ENCODE measurements at regions not wholly inside any gene's neighbourhood (a gene's known extent, or its start where the extent isn't known, plus 50 kb on each side); places are given as distances from the start of the nearest gene placed in this dataset.
"Not testable (repeated sequence)": the region's sequence is repeated elsewhere in the genome, so short reads cannot be mapped to it uniquely, and the experiment has no call there.

DNA sequence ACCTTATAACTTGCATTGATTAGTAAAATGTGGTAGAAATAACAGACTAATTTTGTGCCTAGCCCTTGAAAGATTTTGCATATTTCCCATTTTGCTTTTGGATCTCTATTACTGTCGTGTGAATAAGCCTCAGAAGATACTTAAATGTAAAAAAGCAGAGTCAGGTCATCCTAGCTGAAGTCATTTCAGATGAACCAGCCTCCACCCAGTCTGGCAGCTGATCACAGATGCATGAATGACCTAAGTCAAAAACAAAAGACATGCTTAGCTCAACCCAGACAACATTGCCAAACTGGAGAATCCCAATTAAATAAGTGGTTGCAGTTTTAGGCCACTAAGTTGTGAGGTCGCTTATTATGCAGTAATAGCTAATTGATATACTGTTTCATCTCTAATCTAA lies 349.9 kb downstream of the C12orf50 start:
- DNase-seq (ENCODE audit: low read depth, low spot score): no peak

DNA sequence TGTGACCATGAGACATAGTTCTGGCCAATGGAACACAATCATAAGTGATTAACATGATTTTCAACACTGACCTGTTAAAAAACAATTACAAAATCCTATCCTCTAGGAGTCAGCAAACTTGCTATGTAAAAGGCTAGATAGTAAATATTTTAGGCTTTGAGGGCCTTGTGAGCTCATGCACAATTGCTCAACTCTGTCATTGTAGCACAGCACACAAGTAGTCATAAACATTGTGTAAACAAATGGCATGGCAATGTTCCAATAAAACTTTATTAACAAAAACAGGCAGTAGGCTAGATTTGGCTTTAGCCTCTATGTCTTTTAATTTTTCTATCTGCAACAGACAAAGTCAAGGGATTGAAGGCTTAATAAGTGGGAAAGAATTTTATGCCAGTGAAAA lies 350.7 kb downstream of the C12orf50 start:
- no peak for DNase-seq (ENCODE audit: low read depth, low spot score)

DNA sequence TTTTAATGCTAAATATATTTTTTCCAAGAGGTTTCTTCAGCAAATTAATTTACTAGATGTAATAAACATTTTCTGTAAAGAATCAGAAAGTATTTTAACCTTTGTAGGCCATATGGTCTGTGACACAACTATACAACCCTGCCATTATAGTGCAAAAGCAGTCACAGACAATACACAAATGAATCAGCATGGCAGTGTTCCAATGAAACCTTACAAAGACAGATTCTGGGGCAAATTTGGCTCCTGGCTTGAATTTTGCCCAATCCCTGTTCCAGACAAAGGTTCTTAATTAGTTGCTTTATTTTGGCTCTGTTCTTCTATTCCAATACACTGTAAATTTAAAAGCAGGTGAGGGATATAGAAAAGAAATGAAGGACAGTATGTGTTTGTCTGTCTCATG lies 352.5 kb downstream of the C12orf50 start:
- DNase-seq (ENCODE audit: low read depth, low spot score): no peak

DNA sequence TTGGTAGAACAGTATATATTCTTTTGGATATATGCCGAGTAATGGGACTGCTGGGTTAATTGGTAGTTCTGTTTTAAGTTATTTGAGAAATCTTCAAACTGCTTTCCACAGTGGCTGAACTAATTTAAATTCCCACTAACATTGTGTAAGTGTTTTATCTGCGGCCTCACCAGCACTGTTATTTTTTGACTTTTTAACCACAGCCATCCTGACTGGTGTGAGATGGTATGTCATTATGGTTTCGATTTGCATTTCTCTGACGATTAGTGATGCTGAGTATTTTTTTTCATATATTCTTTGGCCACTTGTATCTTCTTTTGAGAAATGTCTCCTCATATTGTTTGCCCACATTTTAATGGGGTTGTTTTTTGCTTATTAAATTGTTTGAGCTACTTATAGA lies 357.4 kb downstream of the C12orf50 start:
- DNase-seq (ENCODE audit: low read depth, low spot score): no peak

DNA sequence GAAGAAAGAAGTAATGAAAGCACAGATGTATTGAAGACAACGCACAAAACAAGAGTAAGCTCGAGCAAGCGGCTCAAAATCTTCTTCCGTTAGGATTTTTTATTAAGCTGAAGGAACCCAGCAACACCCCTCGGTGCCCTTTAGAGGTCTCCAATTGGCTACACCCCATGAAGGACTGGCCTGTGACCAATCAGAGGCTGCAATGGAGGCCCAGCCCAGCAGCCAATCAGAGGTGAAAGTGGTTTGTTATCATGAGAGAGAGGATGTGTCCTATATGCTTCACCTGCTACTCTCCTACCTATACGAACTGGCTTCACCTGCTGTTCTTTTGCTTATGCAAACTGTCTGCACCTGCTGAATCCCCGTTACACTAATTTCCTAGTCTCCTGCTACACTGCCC lies 358.8 kb downstream of the C12orf50 start:
- no peak for DNase-seq (ENCODE audit: low read depth, low spot score)

DNA sequence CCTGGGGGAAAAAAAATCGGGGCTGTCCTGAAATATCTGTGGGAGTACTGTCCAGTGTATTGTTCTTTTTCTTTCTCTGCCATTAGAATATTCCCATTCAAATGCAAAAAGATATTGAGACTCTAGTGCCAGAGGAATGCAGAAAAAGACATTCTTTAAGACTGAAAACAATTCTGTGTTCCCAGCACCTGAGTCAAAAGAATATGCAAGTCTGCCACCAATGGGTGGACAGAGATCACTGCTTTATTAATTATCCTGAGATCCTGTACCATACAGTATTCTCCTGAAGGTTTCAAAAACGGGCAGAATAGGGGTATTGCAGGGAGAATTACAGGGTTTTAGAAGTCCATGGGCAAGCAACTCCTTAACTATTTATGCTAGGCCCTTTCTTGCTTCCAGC lies 361.8 kb downstream of the C12orf50 start:
- DNase-seq (ENCODE audit: low read depth, low spot score): no peak

DNA sequence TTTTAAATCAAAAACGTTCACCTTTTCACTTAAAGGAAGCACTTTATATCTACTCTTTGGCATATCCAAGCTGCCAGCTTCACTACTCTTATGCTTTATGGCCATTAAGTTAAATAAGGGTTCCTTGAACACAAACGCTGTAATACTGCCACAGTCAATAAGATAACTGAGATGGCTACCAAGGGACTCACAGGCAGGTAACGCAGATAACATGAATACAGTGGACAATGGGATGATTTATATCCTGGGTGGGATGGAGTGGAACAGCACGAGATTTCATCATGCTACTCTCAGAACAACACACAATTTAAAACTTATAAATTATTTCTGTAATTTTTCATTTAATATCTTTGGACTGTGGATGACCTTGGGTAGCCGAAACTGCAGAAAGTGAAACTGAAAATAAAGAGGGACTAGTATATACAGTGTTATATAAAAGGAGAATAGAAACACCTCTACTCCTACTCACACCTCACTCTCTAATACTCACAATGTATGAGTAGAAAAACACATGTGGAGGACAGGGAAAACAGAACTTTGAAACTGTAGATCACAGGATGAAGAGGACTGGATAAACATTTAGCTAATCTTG lies 367.3 kb downstream of the C12orf50 start:
- no peak for DNase-seq (ENCODE audit: low read depth, low spot score)

DNA sequence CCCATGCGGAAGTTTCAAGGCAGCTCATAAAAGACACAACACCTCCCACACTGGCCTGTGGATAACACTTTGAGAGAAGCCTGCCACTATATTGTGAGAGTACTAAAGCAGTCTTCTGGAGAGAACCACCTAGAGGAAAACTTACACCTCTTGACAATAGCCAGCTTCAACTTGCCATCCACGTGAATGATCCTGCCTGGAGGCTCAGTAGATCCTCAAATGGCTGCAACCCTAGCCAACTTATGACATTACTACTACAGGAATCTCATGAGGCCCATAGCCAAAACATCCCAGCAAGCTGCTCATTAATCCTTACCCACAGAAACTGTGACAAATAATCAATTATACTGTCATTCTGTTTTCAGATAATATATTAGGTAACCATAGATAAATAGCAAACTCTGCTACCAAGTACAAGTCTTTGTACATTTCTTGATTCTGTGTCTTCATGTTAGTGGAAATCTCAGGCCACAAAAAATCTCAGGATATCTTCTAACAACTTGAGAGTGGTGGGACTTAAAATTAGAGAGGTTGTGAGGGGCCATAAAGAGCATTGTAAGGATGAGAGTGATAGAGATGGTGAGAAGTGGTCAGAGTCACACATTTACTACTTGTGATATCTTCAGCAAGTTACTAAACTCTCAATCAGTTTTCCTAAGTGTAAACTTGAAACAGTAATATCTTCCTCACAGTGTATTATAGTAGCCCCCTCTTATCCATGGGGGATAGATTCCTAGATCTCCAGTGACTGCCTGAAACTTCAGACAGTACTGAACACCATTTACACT lies 368.0 kb downstream of the C12orf50 start:
- no peak for DNase-seq (ENCODE audit: low read depth, low spot score)

DNA sequence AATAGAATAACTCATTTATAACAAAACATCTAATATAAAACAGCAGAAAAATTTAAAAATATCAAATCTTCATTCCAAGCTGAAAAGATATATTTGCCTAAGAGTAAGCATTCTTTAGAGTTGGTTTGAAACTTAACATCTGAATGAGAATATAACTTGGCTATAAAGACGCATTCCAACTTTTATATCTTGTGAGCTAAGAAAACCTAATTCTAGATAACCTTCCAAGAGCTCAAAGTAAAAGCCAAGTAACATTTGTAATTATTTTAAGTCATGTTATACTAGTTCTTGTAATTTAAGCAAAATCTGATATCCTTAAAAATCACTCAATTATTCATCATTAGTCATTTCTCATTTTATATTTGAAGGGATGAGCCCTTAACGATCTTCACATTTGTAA lies 368.9 kb downstream of the C12orf50 start:
- no peak for DNase-seq (ENCODE audit: low read depth, low spot score)

DNA sequence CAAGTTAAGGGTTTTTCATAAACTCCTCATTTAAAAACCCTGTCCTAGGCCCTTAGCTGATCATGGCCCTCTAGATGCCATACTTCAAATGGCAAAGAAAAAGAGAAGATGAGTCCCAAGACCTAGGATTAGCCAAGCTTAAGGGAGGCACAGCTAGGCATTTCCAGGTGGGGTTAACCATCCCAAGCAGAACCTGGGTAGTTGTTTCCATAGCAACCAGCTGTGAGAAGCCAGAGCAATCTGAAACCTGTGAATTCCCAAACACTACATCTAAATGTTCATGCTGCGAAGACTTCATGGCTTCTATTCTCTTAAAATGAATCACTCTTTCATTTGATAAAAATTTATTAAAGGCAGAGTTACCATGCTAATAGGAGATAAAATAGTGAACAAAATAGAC lies 372.9 kb downstream of the C12orf50 start:
- DNase-seq (ENCODE audit: low read depth, low spot score): no peak

DNA sequence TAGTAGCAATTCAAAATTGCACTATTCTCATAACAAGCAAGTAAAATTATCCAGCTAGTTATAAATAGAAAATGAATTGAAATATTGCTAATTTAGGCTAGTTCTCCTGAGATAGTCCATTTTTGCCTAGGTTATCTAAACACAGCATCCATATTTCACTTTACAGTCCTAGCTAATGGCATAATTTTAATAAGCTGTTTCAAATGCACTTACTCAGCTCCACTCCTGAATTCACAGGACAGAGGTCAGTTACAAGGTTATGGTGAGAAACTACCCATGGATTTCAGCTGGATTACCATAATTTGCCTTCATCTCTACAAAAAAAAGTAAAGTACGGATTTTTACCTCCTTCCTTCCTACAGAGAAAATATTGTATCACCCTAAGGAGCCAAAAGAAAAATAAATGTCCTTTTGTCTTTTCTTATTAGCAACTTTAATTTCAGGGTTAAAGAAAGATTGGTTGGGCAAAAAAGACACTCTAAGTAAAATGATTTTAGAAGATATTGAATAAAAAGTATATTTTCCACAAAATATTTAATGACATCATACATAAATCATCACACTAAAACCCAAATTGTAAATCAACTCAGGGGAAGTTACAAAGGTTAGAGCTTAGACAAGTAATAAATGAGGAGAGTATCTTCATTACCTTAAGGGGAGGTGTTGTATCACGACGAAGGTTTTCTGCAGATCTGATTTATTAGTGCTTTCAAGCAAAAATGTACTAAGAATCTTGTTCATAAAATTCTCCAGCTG lies 377.4 kb downstream of the C12orf50 start:
- no peak for DNase-seq (ENCODE audit: low read depth, low spot score)

DNA sequence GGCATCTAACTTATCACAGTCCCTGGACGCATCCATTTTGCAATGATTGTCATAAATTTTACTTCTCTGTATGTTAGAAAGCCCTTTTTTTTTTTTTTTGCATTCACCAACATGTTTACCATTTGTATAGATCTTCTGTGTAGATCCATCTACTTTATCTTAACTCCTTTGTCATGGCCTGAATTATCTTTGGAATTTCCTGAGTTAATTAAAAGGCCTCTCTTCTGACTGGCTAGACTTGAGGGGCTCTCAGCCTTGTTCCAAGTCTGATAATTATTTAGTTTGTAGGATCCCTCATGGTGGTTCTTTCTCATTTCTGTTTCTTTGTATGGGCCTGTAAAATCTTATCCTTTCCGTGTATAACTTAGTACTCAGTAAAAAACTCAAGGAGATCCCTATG lies 387.0 kb downstream of the C12orf50 start:
- no peak for DNase-seq (ENCODE audit: low read depth, low spot score)

DNA sequence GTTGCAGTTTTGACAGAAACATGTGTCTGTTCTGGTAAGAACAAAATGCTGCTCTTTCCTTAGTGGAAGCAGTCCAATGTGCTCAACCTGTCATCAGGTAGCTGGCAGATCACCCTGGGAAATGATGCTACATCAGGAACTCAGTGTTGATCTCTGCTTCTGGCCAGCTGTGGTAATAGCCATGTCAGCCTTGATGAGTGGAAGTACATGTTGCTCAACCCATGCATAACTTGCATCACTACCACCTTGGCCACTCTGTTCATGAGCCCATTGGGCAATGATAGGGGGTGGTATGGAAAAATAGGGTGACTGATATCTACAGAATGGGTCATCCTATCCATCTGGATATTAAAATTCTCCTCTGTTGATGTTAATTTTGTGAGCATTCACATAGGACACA lies 411.0 kb downstream of the C12orf50 start:
- no peak for DNase-seq (ENCODE audit: low read depth, low spot score)

DNA sequence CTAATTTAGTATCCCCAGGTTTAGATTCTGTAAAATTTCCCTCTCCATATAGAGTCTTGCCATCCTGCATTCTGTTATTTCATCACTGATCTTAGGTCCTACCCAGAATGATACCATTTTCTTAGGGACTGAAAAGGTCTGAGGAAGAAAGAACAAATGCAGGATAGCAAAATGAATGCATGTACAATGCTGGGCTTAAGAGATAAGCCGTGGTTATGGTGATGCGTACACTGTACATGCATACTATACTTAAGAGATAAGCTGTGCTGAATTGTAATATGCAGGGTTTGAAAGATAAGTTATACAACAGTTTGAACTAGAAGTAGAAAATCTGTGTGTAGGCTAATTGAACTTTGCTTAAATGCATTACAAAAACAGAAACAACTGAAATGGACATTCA lies 416.2 kb downstream of the C12orf50 start:
- DNase-seq (ENCODE audit: low read depth, low spot score): no peak

DNA sequence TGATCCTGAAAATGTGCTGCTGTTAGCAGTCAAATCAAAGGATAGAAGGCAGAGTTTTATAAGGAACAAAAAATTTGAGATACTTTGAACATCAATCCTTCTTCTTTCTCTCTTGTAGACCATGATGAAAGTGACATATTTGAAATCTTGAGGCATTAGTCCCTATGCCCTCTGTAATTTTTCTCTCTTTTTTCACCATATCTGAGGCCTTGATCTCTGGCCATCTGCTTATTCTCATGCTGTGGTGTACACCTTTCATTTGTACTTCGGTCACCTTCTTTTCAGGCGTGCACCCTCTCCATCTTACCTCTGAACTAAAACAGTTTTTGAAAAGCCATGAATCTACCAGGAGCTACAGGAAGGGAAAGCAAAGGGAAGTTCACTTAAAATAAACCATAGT lies 420.9 kb downstream of the C12orf50 start:
- no peak for DNase-seq (ENCODE audit: low read depth, low spot score)

DNA sequence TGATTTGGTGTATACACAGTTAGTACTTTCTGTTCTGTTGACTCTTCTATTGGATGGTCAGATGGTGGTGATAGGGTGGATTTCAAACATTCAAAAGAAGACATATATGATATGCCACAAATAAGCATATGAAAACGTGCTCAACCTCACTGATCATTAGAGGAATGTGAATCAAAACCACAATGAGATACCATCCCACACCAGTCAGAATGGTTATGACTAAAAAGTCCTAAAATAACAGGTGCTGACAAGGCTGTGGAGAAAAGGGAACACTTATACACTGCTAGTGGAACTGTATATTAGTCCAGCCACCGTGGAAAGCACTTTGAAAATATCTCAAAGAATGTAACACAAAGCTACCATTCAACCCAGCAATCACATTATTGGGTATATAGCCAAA lies 425.5 kb downstream of the C12orf50 start:
- DNase-seq (ENCODE audit: low read depth, low spot score): no peak

DNA sequence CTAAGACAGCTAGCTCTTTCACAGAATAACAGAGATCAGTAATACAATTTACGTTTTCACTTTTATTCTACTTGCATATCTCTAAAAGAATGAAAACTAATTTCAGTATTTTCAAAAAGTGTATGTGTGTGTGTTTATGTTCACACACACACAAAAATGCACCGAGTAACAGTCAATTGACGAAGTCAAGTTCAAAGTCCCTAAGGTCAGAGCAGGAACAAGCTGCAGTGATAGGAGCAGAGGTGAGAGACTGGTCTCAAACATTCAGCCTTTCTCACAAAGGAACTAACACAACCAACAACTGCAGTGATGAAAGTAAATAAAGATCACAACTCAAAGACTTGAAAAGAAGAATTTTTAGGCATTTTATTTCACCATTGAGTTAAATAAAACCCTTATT lies 429.7 kb downstream of the C12orf50 start:
- no peak for DNase-seq (ENCODE audit: low read depth, low spot score)

DNA sequence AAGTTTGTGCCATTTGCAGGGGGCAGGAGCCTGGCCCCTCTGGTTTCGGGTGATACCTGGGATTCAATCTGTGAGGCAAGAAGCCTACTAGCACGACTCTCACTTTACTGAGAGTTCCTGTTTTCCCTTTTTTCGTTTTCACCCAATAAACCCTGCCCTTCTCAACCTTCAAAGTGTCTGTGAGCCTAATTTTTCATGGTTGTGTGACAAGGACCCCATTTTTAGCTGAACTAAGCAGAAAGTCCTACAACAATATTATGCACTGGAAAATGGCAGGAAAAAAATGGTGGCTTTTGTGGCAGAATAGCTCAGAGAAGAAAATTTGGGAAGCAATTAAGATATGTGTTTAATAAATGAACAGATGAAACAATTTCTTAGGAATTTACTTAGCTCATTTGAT lies 432.1 kb downstream of the C12orf50 start:
- no peak for DNase-seq (ENCODE audit: low read depth, low spot score)

DNA sequence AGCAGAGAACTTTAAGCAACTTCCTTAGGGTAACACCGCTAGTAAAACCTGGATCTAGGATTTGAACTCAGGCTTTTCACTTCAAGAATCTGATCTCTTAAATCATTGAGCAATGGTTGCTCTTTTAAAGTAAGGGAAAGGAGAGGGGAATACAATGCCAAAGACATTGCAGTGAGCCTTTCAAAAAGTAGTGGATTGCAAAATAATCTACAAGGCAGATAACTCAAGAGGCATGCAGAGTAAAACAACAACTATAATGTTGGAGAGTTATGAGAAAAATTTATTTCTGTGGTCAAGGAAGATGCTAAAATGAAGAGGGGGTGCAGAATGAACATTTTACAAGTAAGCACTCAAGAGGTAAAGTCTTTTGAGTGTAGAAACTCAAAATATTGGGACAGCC lies 432.6 kb downstream of the C12orf50 start:
- DNase-seq (ENCODE audit: low read depth, low spot score): no peak

DNA sequence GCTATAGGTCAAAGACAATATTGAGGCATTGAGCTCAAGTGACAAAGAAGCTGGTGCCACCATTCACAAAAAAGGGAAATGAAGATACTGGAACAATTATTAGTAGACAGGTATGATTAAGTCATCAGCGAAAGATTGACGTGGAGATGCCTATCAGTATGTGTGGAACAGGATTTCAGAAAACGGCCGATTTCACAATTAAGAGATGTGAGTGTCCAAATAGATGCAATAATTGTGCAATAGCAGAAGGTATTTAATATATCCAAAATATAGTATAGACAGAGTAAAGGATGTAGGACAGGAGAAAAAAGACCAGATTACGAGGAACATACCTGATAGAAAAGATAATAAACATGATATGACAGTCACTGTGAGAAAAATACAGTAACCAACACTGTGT lies 433.1 kb downstream of the C12orf50 start:
- DNase-seq (ENCODE audit: low read depth, low spot score): no peak

DNA sequence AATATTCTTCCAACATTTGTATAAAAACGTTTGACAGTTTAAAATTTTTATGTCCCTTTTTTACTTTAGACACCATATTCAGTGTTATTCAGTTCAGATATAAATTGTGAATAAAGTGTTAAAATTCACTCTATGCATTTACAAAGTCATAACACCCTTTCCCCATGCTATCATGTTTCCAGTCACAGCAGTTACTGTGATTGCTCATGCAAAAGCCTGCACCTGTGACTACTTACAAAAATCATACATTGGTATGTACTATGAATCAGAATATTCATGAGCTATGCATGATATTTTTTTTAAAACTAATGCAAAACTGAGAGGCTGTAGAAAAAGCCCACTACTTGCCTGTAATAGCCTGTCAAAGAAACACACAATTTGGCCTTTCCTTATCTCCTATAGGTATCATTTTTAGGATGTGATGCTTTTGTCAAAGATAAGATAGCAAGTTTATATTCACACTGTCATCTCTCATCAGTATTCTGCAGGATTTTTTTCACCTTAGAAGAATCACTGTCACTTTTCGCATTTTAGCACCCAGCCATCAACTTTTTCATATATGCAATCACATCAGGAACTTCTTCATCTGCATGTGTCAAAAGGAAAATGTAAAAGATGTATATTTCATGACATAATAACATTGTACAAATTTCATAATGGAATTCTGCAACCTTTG lies 443.2 kb downstream of the C12orf50 start:
- DNase-seq (ENCODE audit: low read depth, low spot score): no peak

DNA sequence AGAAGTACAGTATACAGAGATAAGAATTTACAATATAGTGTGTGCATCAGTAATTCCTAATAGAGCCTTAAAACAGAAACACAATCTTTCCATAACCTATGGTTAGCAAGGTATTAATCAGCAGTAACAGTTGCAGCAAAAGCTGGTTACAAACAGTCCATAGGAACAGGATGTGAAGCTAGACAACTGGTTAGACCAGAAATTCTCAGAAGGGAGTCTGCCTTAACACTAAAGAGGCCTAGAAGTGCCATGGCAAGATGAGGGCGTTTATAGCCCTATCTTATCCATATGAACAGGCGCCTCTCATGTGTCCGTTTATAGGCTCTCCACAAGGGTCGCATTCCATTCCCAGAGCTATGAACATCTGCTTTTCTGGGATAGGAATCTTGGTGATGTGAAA lies 450.1 kb downstream of the C12orf50 start:
- not testable (repeated sequence) for DNase-seq (ENCODE audit: low read depth, low spot score)
